CD4-positive, alpha-beta T cell treated with Interleukin-6 for 4 hours (primary cell): ENCODE measurements at regions not wholly inside any gene's neighbourhood (a gene's known extent, or its start where the extent isn't known, plus 50 kb on each side); places are given as distances from the start of the nearest gene placed in this dataset.
A peak's percentile ranks its signal among the peaks of the same experiment; 100 is the strongest.

ENCODE experiments used
- DNase-seq: peaks from one replicate; pipeline ENCODE4 v3.0.0-alpha.2; 2020; ENCODE audit warnings: mixed read lengths

DNA sequence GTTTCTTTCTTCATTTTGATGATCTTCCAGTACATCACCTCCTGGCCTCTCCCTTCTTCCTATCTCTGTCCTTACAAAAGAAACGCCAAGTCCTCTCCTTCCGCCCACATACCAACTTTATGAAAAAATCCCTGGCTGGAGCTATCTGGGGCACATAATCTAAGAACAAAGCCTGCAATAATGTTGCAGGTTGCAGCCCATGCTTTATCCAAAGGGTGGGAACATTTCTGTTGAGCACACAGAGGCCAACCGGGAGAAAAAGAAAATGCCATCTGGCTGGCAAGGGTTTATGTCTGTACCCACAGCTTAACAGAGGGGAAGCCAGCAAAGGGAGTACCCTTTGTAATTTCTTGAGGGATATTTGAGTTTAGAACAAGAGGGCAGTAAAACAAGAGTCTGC lies 409.6 kb downstream of the SOX9 start:
- DNase-seq: no peak

DNA sequence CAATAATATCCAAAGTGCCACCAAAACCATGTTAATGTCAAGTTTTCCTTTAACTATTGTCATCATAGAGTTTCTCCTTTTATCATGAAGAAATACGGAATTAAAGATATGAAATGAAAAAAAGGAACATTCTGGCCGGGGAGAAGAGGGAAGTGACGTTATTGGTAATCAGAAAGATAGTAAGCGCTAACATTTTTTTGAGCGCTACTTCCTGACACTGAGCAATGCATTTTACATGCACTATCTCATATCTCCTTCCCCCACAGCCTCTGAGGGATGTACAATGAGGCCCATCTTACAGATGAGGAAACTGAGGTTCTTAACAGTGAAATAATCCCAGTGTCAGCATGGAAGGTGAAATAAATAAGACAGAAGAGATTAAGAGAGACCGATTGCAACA lies 410.9 kb downstream of the SOX9 start:
- no peak for DNase-seq

DNA sequence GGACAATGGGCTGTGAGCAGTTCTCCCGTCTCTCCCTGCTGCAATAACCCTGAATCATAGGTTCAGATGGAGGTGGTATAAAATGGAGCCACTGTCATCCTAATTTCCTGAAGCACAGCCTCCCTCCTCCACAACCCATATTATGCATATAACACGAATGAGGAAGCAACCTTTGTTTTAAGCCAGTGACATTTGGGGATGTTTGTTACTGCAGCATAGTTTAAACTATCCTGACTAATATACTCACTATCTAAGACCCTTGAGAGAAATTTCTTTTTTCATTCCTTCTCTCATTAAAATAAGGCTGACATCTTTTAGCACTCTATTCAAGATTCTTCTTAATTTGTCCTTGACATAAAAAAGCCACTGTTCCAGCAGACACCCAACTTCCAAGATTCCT lies 413.4 kb downstream of the SOX9 start:
- DNase-seq: no peak

DNA sequence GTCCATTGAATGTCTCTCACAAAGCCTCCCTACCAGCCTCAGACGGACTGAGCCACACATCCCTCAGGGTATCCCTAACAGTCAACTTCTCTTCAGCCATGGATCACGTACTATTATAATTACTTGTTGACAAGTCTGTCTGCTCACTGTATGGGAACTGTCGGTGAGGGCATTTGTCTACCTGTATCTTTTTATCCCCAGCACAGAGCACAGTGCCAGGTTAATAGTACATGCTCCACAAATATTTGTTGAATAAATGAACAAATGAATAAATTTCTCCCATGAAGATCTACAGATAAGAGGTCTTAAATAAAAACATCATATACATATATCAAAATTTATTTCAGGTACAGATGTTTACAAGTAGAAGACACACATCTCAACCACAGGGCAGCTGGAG lies 414.0 kb downstream of the SOX9 start:
- DNase-seq: no peak

DNA sequence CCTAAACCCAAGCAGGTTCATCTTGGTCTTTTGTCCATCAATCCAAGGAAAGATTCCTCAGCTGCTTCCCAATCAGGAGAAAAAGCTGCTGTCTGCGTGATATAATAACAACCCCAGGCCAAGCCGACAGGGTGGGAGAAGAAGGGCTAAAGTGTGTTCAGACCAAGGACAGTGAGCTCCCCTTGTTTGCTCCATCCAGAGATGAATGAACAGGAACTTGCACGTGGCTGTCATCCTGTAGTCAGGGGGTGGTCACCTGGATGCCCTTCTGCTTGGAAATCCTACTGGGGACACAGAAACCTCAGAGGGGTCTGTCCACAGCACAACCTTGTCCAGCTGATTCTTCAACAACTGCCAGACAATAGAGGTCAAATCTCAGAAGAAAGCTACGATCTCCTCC lies 414.5 kb downstream of the SOX9 start:
- no peak for DNase-seq

DNA sequence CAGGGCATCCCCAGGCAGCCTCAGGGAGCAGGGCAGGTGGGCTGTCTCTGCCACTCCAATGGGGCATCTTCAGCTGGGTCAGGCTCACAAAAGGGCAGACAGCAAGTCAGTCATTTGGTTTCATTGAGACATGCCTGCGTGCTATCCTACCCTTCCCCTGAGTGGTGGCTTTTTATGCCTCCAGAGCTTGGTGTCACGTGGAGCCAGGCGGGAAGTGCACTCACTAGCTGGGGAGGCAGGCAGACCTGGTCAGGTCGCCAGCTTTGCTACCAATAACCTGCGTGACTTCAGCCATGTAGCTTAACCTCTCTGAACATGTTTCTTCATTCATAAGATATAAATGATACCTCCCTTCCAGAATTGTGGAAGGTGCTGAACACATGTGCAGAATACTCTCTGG lies 415.0 kb downstream of the SOX9 start:
- no peak for DNase-seq

DNA sequence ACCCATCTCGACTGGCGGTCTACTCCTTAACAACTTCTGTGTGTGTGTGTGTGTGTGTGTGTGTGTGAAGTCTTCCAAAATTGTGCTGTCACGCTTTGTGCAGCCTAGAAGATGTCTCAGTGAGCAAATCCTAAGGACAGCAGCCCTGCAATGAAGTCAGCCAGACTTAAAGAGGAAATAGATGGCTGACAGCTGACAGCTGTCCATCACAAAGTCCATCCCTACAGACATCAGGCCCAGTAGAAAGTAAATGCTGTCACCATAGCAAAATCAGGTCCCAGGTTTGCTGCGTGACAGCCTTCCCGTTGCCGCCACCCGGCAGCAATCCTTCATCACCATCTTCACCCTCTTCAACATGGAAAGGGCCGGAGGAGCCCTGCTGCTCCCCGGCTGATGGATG lies 416.0 kb downstream of the SOX9 start:
- DNase-seq: no peak

DNA sequence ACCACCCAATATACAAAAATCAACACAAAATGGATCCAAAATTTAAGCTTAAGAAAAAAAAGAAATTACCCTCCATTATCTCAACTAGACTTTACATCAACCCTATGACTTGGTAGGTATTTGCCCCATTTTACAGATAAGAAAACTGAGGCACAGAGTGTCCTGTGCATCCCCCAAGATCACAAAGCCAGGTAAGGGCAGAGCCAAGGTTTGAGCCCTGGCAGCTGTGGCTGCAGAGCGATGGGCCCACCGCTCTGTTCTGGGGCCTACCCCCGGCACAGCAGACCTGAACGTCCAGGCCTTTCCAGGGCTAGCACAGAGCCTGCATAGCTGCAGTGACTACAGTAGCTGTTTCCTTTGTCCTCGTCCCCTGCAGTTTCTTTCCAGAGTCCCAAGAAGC lies 417.6 kb downstream of the SOX9 start:
- no peak for DNase-seq

DNA sequence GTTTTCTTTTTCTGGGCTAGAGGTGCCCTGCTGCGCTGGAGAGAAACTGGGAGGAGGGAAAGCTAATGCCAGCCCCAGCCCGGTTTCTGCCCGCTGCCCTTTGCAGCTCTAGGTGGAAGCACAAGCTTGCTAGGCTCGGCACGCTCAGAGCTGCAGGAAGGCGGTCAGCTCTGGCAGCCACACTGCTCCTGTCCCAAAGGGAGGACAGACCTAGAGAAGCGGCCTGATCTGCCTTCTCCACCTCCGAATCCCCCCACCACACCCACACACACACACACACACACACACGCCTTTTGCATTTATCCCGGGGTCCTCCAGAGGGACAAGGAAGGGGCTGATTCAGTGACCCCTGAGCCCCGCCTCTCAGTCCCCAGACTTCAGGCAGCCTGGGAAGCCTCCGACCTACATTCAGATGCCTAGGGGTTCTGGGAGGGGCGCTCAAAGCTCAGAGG lies 418.1 kb downstream of the SOX9 start:
- no peak for DNase-seq

DNA sequence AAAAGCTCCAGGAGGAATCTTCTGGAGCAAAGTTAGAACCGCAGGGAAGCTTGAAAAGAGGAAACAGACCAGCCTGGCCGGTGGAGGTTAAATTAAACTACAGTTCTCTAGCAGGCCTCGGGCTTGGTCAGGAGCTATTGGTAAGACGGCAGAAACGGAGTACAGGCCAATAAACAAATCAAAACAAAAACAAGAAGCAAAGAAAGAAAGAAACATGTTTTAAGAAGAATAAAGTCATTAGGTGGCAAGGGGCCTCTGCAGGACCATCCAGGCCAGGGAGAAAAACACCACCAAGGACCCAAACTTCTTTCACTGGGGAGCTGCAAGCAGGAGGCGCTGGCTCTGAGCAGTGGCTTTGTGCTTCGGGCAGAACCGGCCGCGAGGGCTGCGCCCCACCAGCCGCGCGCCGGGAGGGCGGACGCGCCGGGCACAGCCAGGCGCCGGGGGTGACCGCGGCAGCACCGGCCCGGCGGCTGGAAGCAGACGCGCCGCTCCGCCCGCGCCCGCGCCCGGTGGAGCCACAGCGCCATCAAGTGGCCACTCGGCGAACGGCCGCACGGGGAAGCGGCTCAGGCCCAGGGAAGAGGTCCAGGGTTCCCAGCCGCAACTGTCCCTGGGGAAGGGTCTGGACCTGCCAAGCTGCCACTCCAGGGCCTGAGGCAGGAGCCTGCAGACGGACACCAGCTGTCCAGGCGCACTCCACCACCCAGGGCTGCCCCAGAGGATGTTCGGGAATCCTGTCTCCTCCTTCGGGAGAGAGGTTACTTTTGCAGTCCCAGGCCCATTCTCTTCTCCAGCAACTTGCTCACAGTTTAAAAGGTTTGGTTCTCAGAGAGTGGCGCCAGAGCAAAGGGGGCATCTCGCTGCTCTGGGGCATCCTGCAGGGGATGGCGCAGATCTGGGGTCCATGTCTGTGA lies 419.4 kb downstream of the SOX9 start:
- peak; percentile 39 for DNase-seq

DNA sequence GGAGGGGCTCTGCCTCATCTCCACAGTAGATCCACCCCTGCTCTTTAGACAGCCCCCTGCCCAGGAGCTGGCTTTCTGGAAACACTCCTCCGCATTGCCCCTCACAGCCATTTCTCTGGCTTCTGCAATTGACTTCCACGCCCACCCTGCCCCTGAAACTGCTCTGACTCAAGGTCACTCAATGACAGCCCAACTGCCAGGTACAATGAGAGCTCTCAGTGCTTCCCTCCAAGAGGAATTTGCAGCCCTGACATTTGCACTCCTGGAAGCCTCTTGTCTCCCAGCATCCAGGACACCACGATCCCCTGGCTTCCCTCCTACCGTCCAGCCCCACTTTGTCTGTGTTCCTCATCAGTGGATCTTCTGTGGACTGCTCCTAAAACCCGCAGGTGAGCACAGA lies 421.5 kb downstream of the SOX9 start:
- DNase-seq: no peak

DNA sequence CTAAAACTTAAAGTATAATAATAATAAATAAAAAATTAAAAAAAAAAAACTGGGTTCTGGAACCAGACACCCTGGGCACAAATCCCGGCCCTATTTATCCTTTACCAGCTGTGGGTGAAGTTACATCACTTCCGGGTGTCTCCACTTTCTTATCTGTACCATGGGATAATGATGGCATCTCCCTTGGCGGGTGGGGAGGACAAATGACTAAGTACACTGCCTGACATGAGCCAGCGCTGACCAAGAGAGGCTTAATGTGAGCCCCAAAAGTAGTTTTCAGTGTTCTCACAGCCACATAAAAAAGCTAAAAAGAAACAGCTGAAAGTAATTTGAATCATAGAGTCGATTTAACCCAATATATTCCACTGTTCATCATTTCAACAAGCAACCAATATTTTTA lies 424.9 kb downstream of the SOX9 start:
- no peak for DNase-seq

DNA sequence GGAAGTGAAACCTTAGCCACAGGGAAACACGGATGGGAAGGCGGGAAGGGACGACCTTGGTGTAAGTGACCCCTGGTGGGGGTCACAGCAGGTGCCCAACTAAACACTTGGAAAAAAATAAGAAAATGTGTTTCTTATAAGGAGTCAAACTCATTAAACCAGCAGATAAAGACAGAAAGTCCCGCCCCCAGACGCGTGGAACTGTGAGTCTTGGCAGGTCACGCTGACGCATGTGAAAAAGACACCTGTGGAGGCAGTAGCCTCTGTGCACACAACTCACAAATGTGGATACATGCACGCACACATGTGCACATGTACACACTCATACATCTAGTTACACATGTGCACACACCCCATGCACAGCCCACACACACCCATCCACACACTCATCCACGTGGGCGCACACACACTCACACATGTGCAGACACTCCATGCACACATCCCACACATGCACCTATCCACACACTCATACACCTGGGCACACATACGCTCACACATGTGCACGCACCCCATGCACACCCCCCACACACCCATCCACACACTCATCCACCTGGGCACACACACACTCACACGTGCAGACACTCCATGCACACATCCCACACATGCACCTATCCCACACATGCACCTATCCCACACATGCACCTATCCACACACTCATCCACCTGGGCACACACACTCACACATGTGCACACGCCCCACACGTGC lies 432.4 kb downstream of the SOX9 start:
- DNase-seq: no peak

DNA sequence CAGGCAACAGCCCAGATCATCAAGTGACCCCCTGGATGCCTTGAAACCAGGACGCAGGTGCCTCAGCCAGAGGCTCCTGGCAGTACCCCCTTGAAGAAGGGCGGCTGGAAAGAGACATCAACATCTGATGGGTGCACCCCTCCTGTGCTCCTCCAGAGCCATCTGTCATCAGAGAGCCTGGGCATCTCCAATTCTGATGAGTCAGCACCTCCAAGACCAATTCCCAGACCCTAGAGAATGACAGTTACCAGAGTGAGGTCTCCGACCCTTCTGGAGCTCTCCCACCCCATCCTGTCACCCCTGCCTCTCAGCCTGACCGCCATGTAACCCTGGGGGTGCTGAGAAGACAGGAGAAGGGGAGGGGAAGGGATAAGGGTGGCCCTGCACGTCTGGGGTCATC lies 433.7 kb downstream of the SOX9 start:
- DNase-seq: no peak

DNA sequence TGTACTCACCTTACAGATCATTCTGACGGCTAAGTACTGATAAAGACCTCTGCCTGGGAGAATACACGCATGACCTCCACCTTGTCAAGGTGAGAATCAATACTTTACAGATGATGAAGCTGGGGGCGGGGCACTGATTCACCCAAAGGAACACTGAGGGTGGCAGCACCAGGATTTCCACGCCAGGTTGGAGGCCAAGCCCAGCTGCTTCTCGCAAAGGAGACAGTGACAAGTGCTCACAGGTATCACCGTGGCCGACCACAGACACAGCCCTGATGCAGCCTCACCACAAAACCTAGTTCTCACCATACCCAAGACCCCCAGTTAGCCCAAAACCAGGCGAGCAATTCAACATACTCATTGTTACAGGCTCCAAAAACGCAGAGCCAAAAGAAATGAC lies 434.2 kb downstream of the SOX9 start:
- no peak for DNase-seq

DNA sequence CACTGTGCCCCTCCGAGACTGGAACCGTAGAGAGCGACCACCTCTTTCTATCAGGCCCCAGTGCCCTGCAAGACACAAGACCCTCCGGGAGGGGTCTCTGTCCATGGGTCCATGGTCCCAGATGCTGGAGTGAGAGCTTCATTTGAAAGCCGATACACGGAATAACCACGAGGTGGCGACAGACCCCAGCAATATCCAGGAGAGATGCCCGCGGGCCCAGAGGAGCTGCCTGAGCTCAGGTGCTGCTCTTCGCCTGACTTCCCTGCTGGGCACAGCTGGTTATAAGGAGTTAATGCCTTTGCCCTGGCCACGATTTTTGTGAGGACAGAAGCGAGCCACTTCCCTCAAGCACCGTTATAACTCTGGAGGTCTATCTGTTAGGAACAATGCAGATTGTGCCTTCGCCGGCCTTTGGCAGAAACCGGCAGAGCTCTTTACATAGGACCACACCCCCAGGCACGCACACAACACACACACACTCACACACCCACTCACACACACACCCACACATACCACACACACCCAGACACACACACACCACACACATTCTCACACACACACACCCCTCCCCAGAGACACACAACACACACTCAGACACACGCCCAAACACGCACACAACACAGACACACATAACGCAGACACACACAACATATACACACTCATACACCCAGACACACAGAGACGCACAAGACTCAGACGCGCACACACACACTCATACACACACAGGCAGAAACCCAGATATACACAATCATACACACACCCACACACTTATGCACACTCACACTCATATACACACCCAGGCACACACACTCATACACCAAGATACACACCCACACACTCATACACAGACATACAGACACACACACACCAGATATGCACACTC lies 436.4 kb downstream of the SOX9 start:
- DNase-seq: peak; percentile 60

DNA sequence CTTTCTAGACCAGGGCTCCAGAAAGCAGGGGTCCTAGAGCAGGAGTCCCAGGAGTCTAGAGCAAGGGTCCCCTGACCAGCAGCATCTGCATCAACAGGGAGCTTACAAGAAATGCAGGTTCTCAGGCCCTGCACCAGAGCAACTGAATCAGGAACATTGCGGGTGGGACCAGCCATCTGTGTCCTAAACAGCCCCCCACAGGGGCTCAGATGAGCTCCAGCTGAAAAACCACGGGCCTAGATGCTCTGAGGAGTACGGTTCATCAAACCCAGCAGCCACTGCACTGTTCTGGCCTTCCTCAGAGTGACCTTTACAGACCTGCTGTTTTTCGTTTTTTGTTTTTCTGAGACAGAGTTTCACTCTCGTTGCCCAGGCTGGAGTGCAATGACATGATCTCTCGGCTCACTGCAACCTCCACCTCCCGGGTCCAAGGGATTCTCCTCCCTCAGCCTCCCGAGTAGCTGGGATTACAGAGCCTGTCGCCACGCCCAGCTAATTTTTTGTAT lies 438.2 kb downstream of the SOX9 start:
- DNase-seq: no peak

DNA sequence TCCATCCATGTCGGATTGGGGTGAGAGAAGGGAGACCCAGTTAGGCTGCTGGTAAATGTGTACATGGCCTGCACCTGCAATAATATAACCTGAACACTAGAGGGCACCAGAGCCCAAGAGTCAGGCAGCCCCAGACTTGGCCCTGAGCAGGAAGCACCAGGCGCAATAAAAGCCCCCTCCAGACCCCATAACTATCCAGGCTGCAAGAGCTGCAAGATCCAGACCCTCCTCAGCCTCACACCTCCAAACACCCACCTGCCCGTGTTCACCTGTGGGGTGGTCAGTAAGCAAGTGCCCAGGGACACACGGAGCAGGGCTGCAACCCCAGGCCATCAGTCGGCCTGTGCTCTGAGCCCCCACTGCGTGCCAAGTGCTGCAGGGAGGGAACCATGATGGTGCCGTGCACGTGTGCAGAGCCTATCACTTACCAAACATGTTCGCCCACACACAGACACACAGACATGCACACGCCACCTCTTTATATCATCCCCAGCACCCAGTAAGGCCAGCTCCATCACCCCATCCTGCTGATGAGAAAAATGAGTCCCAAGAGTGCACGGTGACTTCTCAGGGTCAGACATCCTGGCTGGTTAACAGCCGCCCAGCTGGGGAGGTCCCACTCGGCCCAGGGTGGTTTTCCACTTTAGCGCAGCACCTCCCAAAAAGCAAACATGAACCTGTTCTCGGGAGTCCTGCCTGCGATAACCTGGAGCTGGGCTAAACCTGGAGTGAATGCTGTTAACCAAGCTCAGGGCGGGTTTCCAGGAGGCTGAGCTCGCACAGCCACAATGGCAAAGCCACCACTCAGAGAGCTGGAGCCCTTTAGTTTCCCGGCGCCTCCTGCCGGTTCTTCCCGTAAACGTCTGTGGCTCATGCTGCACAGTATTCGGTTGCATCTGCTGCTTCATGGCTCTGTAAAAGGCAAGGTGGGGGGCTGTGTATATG lies 439.8 kb downstream of the SOX9 start:
- peak; percentile 54 for DNase-seq

DNA sequence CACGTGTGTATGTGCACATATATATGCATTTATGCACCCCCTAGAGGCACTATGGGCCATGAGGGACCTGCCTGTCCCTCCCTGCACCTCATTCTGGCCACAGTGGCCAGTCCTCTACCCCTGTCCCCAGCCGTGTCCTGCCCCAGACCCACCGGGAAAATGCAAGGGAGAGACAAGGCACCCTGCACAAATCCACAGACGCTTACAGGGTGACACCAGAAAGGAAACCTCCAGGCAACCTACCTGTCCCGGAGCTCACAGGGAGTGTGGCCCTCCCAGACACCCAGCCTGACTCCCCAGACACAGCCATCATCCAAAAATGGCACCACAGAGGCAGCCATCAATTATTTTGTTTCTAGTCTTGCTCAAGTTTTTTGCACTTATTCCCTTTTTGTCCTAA lies 440.4 kb downstream of the SOX9 start:
- DNase-seq: no peak

DNA sequence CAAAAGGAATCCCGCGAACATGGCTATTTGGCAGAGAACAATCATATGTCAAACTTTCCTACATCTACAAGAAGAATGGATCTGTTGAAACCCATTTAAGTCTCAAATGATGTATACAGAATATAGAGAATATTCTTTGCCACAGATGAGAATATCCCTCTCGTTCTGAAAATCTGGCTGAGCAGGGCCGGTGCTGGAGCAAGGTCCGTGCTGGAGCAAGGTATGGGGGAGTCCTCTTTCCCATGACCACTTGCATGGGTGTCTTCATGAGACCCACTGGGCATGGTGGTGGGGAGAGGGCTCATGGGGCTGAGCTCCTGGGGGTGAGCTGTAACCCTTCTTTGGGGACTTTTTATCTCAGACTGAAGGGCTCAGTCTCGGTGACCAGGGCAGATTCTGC lies 440.9 kb downstream of the SOX9 start:
- DNase-seq: no peak

DNA sequence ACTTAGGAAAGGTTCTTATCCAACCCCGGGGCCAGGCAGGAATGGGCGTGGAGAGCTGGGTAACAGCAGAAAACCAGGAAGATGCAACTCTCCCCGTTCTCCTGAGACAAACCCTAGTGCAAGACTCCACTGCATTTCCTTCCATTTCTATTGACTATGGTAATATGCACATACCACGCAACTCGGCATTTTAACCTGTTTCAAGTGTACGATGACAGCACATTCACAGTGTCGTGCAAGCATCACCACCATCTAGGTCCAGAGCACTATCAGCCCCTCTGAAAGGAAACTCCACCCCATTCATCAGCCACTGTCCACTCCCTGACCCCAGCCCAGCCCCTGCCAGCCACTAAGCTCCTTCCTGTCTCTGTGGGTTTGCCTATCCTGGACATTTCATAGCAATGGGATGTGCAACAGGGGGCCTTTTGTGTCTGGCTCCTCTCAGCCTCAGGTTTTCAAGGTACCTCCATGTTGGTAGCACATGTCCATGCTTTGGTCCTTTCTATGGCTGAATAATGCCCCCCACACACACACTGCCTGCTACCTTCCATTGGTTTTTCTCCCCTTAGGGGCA lies 441.9 kb downstream of the SOX9 start:
- DNase-seq: no peak

DNA sequence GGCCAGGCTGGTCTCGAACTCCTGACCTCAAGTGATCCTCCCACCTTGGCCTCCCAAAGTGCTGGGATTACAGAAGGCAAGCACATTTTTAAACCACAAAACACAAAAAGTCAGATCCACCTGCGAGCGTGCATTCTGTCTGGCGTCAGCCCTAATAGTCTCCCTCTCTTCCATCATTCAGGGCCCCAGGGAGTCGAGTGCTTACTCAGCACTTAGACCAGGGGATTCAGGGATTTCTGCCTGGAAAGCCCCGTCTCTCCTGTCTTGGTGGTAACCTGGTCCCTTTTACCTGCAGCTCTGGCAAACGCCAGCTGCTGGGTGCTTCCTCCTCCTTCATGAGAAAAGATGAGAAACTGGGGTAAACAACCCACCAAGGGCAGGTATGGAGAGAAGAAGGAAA lies 443.1 kb downstream of the SOX9 start:
- no peak for DNase-seq
